ENCODE measurements at regions not wholly inside any gene's neighbourhood (a gene's known extent, or its start where the extent isn't known, plus 50 kb on each side); places are given as distances from the start of the nearest gene placed in this dataset.

GRCh38 chr7:156232931-156233705 is 407.5 kb upstream of the RNF32 start:
- Histone ChIP-seq H3K9ac (ENCODE audit: low read length) (no peak overlapping the region), H3K27ac (ENCODE audit: low read depth, low read length) (no peak overlapping the region), H3K4me3 (ENCODE audit: low read length) (no peak overlapping the region), H3K36me3 (ENCODE audit: control insufficient read depth, insufficient read depth, low read length) (no peaks in the 10 kb centered on the region), H3K4me1 (ENCODE audit: control insufficient read depth, insufficient read depth, low read length) (no peaks in the 10 kb centered on the region), H3K27me3 (ENCODE audit: control insufficient read depth, insufficient read depth, low read length) (no peaks in the 10 kb centered on the region)

GRCh38 chr7:156230576-156230975 is 410.0 kb upstream of the RNF32 start:
- no peak overlapping the region for H3K4me3 ChIP-seq (ENCODE audit: low read length)
- H3K27ac ChIP-seq (ENCODE audit: low read depth, low read length): no peak overlapping the region
- H3K27me3 ChIP-seq (ENCODE audit: control insufficient read depth, insufficient read depth, low read length): no peaks in the 10 kb centered on the region
- H3K36me3 ChIP-seq (ENCODE audit: control insufficient read depth, insufficient read depth, low read length): no peaks in the 10 kb centered on the region
- no peaks in the 10 kb centered on the region for H3K4me1 ChIP-seq (ENCODE audit: control insufficient read depth, insufficient read depth, low read length)
- no peak overlapping the region for H3K9ac ChIP-seq (ENCODE audit: low read length)

- H3K4me3 ChIP-seq (ENCODE audit: low read length): no peak overlapping the region
- no peaks in the 10 kb centered on the region for H3K4me1 ChIP-seq (ENCODE audit: control insufficient read depth, insufficient read depth, low read length)
- no peak overlapping the region for H3K9ac ChIP-seq (ENCODE audit: low read length)
- H3K36me3 ChIP-seq (ENCODE audit: control insufficient read depth, insufficient read depth, low read length): no peaks in the 10 kb centered on the region
- H3K27ac ChIP-seq (ENCODE audit: low read depth, low read length): no peak overlapping the region
- no peaks in the 10 kb centered on the region for H3K27me3 ChIP-seq (ENCODE audit: control insufficient read depth, insufficient read depth, low read length)
These were observed 412.6 kb upstream of the SHH start for GRCh38 chr7:156224833-156225225.

- Histone ChIP-seq H3K9ac (ENCODE audit: low read length) (no peak overlapping the region), H3K4me3 (ENCODE audit: low read length) (no peak overlapping the region), H3K27ac (ENCODE audit: low read depth, low read length) (no peak overlapping the region), H3K27me3 (ENCODE audit: control insufficient read depth, insufficient read depth, low read length) (no peaks in the 10 kb centered on the region), H3K36me3 (ENCODE audit: control insufficient read depth, insufficient read depth, low read length) (no peaks in the 10 kb centered on the region), H3K4me1 (ENCODE audit: control insufficient read depth, insufficient read depth, low read length) (no peaks in the 10 kb centered on the region)
These were observed 411.9 kb upstream of the SHH start for GRCh38 chr7:156223935-156224832.

- Histone ChIP-seq H3K27ac (ENCODE audit: low read depth, low read length) (no peak overlapping the region), H3K4me1 (ENCODE audit: control insufficient read depth, insufficient read depth, low read length) (no peaks in the 10 kb centered on the region), H3K36me3 (ENCODE audit: control insufficient read depth, insufficient read depth, low read length) (no peaks in the 10 kb centered on the region), H3K9ac (ENCODE audit: low read length) (no peak overlapping the region), H3K4me3 (ENCODE audit: low read length) (no peak overlapping the region), H3K27me3 (ENCODE audit: control insufficient read depth, insufficient read depth, low read length) (no peaks in the 10 kb centered on the region)
These were observed 410.3 kb upstream of the SHH start for GRCh38 chr7:156222611-156223010.

GRCh38 chr7:156222151-156222550 is 409.9 kb upstream of the SHH start:
- no peak overlapping the region for H3K9ac ChIP-seq (ENCODE audit: low read length)
- no peaks in the 10 kb centered on the region for H3K27me3 ChIP-seq (ENCODE audit: control insufficient read depth, insufficient read depth, low read length)
- H3K4me1 ChIP-seq (ENCODE audit: control insufficient read depth, insufficient read depth, low read length): no peaks in the 10 kb centered on the region
- no peak overlapping the region for H3K4me3 ChIP-seq (ENCODE audit: low read length)
- H3K27ac ChIP-seq (ENCODE audit: low read depth, low read length): no peak overlapping the region
- H3K36me3 ChIP-seq (ENCODE audit: control insufficient read depth, insufficient read depth, low read length): no peaks in the 10 kb centered on the region

GRCh38 chr7:156220701-156221100 is 408.4 kb upstream of the SHH start:
- Histone ChIP-seq H3K4me3 (ENCODE audit: low read length) (no peak overlapping the region), H3K9ac (ENCODE audit: low read length) (no peak overlapping the region), H3K27me3 (ENCODE audit: control insufficient read depth, insufficient read depth, low read length) (no peaks in the 10 kb centered on the region), H3K36me3 (ENCODE audit: control insufficient read depth, insufficient read depth, low read length) (no peaks in the 10 kb centered on the region), H3K4me1 (ENCODE audit: control insufficient read depth, insufficient read depth, low read length) (no peaks in the 10 kb centered on the region), H3K27ac (ENCODE audit: low read depth, low read length) (no peak overlapping the region)

GRCh38 chr7:156220078-156220605 is 407.9 kb upstream of the SHH start:
- H3K36me3 ChIP-seq (ENCODE audit: control insufficient read depth, insufficient read depth, low read length): no peaks in the 10 kb centered on the region
- no peaks in the 10 kb centered on the region for H3K27me3 ChIP-seq (ENCODE audit: control insufficient read depth, insufficient read depth, low read length)
- H3K9ac ChIP-seq (ENCODE audit: low read length): no peak overlapping the region
- no peak overlapping the region for H3K27ac ChIP-seq (ENCODE audit: low read depth, low read length)
- no peaks in the 10 kb centered on the region for H3K4me1 ChIP-seq (ENCODE audit: control insufficient read depth, insufficient read depth, low read length)
- no peak overlapping the region for H3K4me3 ChIP-seq (ENCODE audit: low read length)

- no peak overlapping the region for H3K4me3 ChIP-seq (ENCODE audit: low read length)
- no peak overlapping the region for H3K9ac ChIP-seq (ENCODE audit: low read length)
- no peaks in the 10 kb centered on the region for H3K36me3 ChIP-seq (ENCODE audit: control insufficient read depth, insufficient read depth, low read length)
- no peaks in the 10 kb centered on the region for H3K4me1 ChIP-seq (ENCODE audit: control insufficient read depth, insufficient read depth, low read length)
- no peak overlapping the region for H3K27ac ChIP-seq (ENCODE audit: low read depth, low read length)
- no peaks in the 10 kb centered on the region for H3K27me3 ChIP-seq (ENCODE audit: control insufficient read depth, insufficient read depth, low read length)
These were observed 407.2 kb upstream of the SHH start for GRCh38 chr7:156219307-156220077.

- no peak overlapping the region for H3K27ac ChIP-seq (ENCODE audit: low read depth, low read length)
- no peaks in the 10 kb centered on the region for H3K4me1 ChIP-seq (ENCODE audit: control insufficient read depth, insufficient read depth, low read length)
- no peak overlapping the region for H3K9ac ChIP-seq (ENCODE audit: low read length)
- H3K4me3 ChIP-seq (ENCODE audit: low read length): no peak overlapping the region
- H3K36me3 ChIP-seq (ENCODE audit: control insufficient read depth, insufficient read depth, low read length): no peaks in the 10 kb centered on the region
- no peaks in the 10 kb centered on the region for H3K27me3 ChIP-seq (ENCODE audit: control insufficient read depth, insufficient read depth, low read length)
These were observed 406.5 kb upstream of the SHH start for GRCh38 chr7:156218544-156219306.

- Histone ChIP-seq H3K36me3 (ENCODE audit: control insufficient read depth, insufficient read depth, low read length) (no peaks in the 10 kb centered on the region), H3K9ac (ENCODE audit: low read length) (no peak overlapping the region), H3K4me3 (ENCODE audit: low read length) (no peak overlapping the region), H3K27me3 (ENCODE audit: control insufficient read depth, insufficient read depth, low read length) (no peaks in the 10 kb centered on the region), H3K4me1 (ENCODE audit: control insufficient read depth, insufficient read depth, low read length) (no peaks in the 10 kb centered on the region), H3K27ac (ENCODE audit: low read depth, low read length) (no peak overlapping the region)
These were observed 405.5 kb upstream of the SHH start for GRCh38 chr7:156217803-156218202.

Data from rectal smooth muscle tissue (tissue), 1 donor.